Activated T-cell treated with anti-CD3 and anti-CD28 coated beads for 4 hours (primary cell): ENCODE measurements at regions not wholly inside any gene's neighbourhood (a gene's known extent, or its start where the extent isn't known, plus 50 kb on each side); places are given as distances from the start of the nearest gene placed in this dataset.

Experiments used
- DNase-seq: peaks from one replicate; pipeline ENCODE4 v3.0.0-alpha.2; 2020

GRCh38 chr10:3225561-3225960, 53.0 kb upstream of the PITRM1 start:
- DNase-seq = no peak

- no peak for DNase-seq
These were observed 51.7 kb upstream of the PITRM1 start for GRCh38 chr10:3224241-3224640.

GRCh38 chr10:3222626-3223025, 50.0 kb upstream of the PITRM1 start:
- no peak for DNase-seq
